HUES64 (cell line): ENCODE measurements at regions not wholly inside any gene's neighbourhood (a gene's known extent, or its start where the extent isn't known, plus 50 kb on each side); places are given as distances from the start of the nearest gene placed in this dataset.

Source experiments
- H3K27ac ChIP-seq: 2 replicates; pipeline ENCODE4 v1.7.0; 2013; ENCODE audit warnings: low read depth, low read length, inconsistent platforms
- H3K27me3 ChIP-seq: 2 replicates; pipeline ENCODE4 v1.6.1; 2013; ENCODE audit warnings: mild to moderate bottlenecking, low read length; ENCODE audit not compliant: insufficient read depth
- H3K36me3 ChIP-seq: 2 replicates; pipeline ENCODE4 v1.6.1; 2013; ENCODE audit warnings: mild to moderate bottlenecking, low read length; ENCODE audit not compliant: insufficient read depth
- H3K4me1 ChIP-seq: 2 replicates; pipeline ENCODE4 v1.6.1; 2013; ENCODE audit warnings: mild to moderate bottlenecking, low read length, moderate library complexity; ENCODE audit not compliant: insufficient read depth
- H3K4me3 ChIP-seq: 2 replicates; pipeline ENCODE4 v1.5.1; 2013; ENCODE audit warnings: mild to moderate bottlenecking, low read length, moderate library complexity
- H3K9ac ChIP-seq: 2 replicates; pipeline ENCODE4 v1.6.1; 2013; ENCODE audit warnings: mild to moderate bottlenecking, low read depth, low read length
- H3K9me3 ChIP-seq: 2 replicates; pipeline ENCODE4 v1.6.1; 2013; ENCODE audit warnings: low read depth, low read length; ENCODE audit not compliant: insufficient read depth
- WGBS: fragments of 150-250, 120-280 bp; methylation state at CpG from one replicate; pipeline ENCODE4 v1.1.7; 2013; ENCODE audit warnings: missing lambda C conversion rate; 5-methylcytosine and 5-hydroxymethylcytosine counted together

GRCh38 chr1:14011132-14011531, 311.1 kb downstream of the PRDM2 start:
- Histone ChIP-seq H3K27me3 (no peaks in the 10 kb centered on the region), H3K9ac (no peak overlapping the region), H3K4me1 (peaks cover 9% of the 10 kb centered on the region; the same call in 1 of the 2 replicates), H3K27ac (no peak overlapping the region), H3K36me3 (no peaks in the 10 kb centered on the region), H3K9me3 (no peaks in the 10 kb centered on the region), H3K4me3 (no peak overlapping the region)
- 83% methylated on average over 9 of the region's 9 CpGs for WGBS

GRCh38 chr1:14011888-14012287, 311.9 kb downstream of the PRDM2 start:
- Histone ChIP-seq H3K4me1 (peaks cover 14% of the 10 kb centered on the region; the same call in 1 of the 2 replicates), H3K9me3 (no peaks in the 10 kb centered on the region), H3K9ac (no peak overlapping the region), H3K27ac (no peak overlapping the region), H3K4me3 (no peak overlapping the region), H3K36me3 (no peaks in the 10 kb centered on the region), H3K27me3 (no peaks in the 10 kb centered on the region)

GRCh38 chr1:14014929-14015328, 314.9 kb downstream of the PRDM2 start:
- 94% methylated on average over 3 of the region's 3 CpGs for WGBS

GRCh38 chr1:14015917-14016316, 315.9 kb downstream of the PRDM2 start:
- H3K9ac ChIP-seq, result no peak overlapping the region
- H3K9me3 ChIP-seq, result no peaks in the 10 kb centered on the region
- no peaks in the 10 kb centered on the region for H3K36me3 ChIP-seq
- H3K27ac ChIP-seq, result no peak overlapping the region
- peaks cover 8% of the 10 kb centered on the region; the same call in 1 of the 2 replicates for H3K4me1 ChIP-seq
- H3K27me3 ChIP-seq, result no peaks in the 10 kb centered on the region
- no peak overlapping the region for H3K4me3 ChIP-seq
- 94% methylated on average over 4 of the region's 4 CpGs for WGBS

More at GRCh38 chr1:14014929-14015328, 314.9 kb downstream of the PRDM2 start:
- no peak overlapping the region for H3K4me3 ChIP-seq
- H3K27ac ChIP-seq, result no peak overlapping the region
- no peaks in the 10 kb centered on the region for H3K36me3 ChIP-seq
- H3K27me3 ChIP-seq, result no peaks in the 10 kb centered on the region
- no peaks in the 10 kb centered on the region for H3K9me3 ChIP-seq
- no peak overlapping the region for H3K9ac ChIP-seq
- peaks cover 14% of the 10 kb centered on the region; the same call in 1 of the 2 replicates for H3K4me1 ChIP-seq

GRCh38 chr1:14017531-14017961, 317.6 kb downstream of the PRDM2 start:
- Histone ChIP-seq H3K4me1 (peaks cover 5% of the 10 kb centered on the region; the same call in 1 of the 2 replicates), H3K4me3 (no peak overlapping the region), H3K27me3 (no peaks in the 10 kb centered on the region), H3K36me3 (no peaks in the 10 kb centered on the region), H3K9me3 (no peaks in the 10 kb centered on the region), H3K27ac (no peak overlapping the region), H3K9ac (no peak overlapping the region)
- 74% methylated on average over 7 of the region's 7 CpGs for WGBS

GRCh38 chr1:14019461-14019860, 319.5 kb downstream of the PRDM2 start:
- Histone ChIP-seq H3K27ac (no peak overlapping the region), H3K27me3 (no peaks in the 10 kb centered on the region), H3K36me3 (no peaks in the 10 kb centered on the region), H3K4me1 (peaks cover 5% of the 10 kb centered on the region; the same call in 1 of the 2 replicates), H3K9me3 (no peaks in the 10 kb centered on the region), H3K4me3 (no peak overlapping the region), H3K9ac (no peak overlapping the region)
- WGBS, result 83% methylated on average over 1 of the region's 1 CpG

GRCh38 chr1:14020006-14020405, 320.0 kb downstream of the PRDM2 start:
- H3K4me1 ChIP-seq, result peaks cover 5% of the 10 kb centered on the region; the same call in 1 of the 2 replicates
- no peaks in the 10 kb centered on the region for H3K27me3 ChIP-seq
- no peak overlapping the region for H3K9ac ChIP-seq
- H3K4me3 ChIP-seq, result no peak overlapping the region
- H3K27ac ChIP-seq, result no peak overlapping the region
- 89% methylated on average over 2 of the region's 2 CpGs for WGBS
- no peaks in the 10 kb centered on the region for H3K36me3 ChIP-seq
- H3K9me3 ChIP-seq, result no peaks in the 10 kb centered on the region

GRCh38 chr1:14027099-14027498, 327.1 kb downstream of the PRDM2 start:
- 75% methylated on average over 6 of the region's 8 CpGs for WGBS
- H3K4me1 ChIP-seq, result no peaks in the 10 kb centered on the region
- no peak overlapping the region for H3K4me3 ChIP-seq
- no peak overlapping the region for H3K9ac ChIP-seq
- no peaks in the 10 kb centered on the region for H3K27me3 ChIP-seq
- H3K9me3 ChIP-seq, result no peaks in the 10 kb centered on the region
- H3K36me3 ChIP-seq, result no peaks in the 10 kb centered on the region
- no peak overlapping the region for H3K27ac ChIP-seq

- Histone ChIP-seq H3K9ac (no peak overlapping the region), H3K27me3 (no peaks in the 10 kb centered on the region), H3K27ac (no peak overlapping the region), H3K4me1 (no peaks in the 10 kb centered on the region), H3K9me3 (peaks cover 13% of the 10 kb centered on the region), H3K36me3 (no peaks in the 10 kb centered on the region), H3K4me3 (no peak overlapping the region)
- 71% methylated on average over 3 of the region's 3 CpGs for WGBS
Measured at GRCh38 chr1:14031461-14031860, 331.5 kb downstream of the PRDM2 start.

GRCh38 chr1:14034506-14034905, 334.5 kb downstream of the PRDM2 start:
- Histone ChIP-seq H3K27me3 (no peaks in the 10 kb centered on the region), H3K9ac (no peak overlapping the region), H3K27ac (no peak overlapping the region), H3K36me3 (no peaks in the 10 kb centered on the region), H3K4me1 (peaks cover 4% of the 10 kb centered on the region; the same call in 1 of the 2 replicates), H3K9me3 (peaks cover 13% of the 10 kb centered on the region), H3K4me3 (no peak overlapping the region)
- 96% methylated on average over 5 of the region's 5 CpGs for WGBS

- no peaks in the 10 kb centered on the region for H3K36me3 ChIP-seq
- peaks cover 26% of the 10 kb centered on the region for H3K9me3 ChIP-seq
- WGBS, result 89% methylated on average over 6 of the region's 6 CpGs
- H3K9ac ChIP-seq, result no peak overlapping the region
- H3K4me3 ChIP-seq, result no peak overlapping the region
- H3K27ac ChIP-seq, result no peak overlapping the region
- H3K4me1 ChIP-seq, result peaks cover 4% of the 10 kb centered on the region; the same call in 1 of the 2 replicates
- H3K27me3 ChIP-seq, result no peaks in the 10 kb centered on the region
Measured at GRCh38 chr1:14037101-14037847, 337.3 kb downstream of the PRDM2 start.
